PFSK-1 (cell line): ENCODE measurements at regions not wholly inside any gene's neighbourhood (a gene's known extent, or its start where the extent isn't known, plus 50 kb on each side); places are given as distances from the start of the nearest gene placed in this dataset.

Source experiments
- FOXP2 ChIP-seq: optimal IDR thresholded peaks from 2 replicates; pipeline ENCODE3; 2011; ENCODE audit warnings: borderline replicate concordance, control low read depth, inconsistent platforms; ENCODE audit not compliant: insufficient read depth; ENCODE audit errors: extremely low read length, extremely low read depth
- POLR2AphosphoS5 ChIP-seq: IDR thresholded peaks from 2 replicates; pipeline ENCODE4 v1.6.1; 2012; ENCODE audit warnings: low read depth, mild to moderate bottlenecking, control low read depth, low read length, moderate library complexity
- REST ChIP-seq, 2 experiments: IDR thresholded peaks; 2 replicates each; pipeline versions ENCODE4 v1.6.1 to v1.8.0; 2011 to 2012; ENCODE audit warnings: low read depth in 2 of 2, low read length in 2 of 2, control low read depth in 1 of 2, inconsistent platforms in 1 of 2, mild to moderate bottlenecking in 1 of 2, moderate library complexity in 1 of 2; ENCODE audit not compliant: insufficient read depth in 1 of 2
- SIN3A ChIP-seq: IDR thresholded peaks from 2 replicates; pipeline ENCODE4 v1.6.1; 2012; ENCODE audit warnings: mild to moderate bottlenecking, low read length, moderate library complexity, borderline replicate concordance; ENCODE audit not compliant: insufficient read depth
- TAF1 ChIP-seq: IDR thresholded peaks from 2 replicates; pipeline ENCODE4 v1.6.1; 2012; ENCODE audit warnings: low read length, control low read depth, borderline replicate concordance; ENCODE audit not compliant: insufficient read depth

GRCh38 chr15:63442080-63442479 is 60.4 kb upstream of the CA12 start:
- TF ChIP-seq REST (IDR thresholded peaks at IDR 0.05; ENCODE audit: insufficient read depth in 1 of 2, low read depth in 2 of 2, low read length in 2 of 2) (no peak), FOXP2 (no peak), POLR2AphosphoS5 (no peak), TAF1 (no peak), SIN3A (no peak)

GRCh38 chr15:63444611-63445010 is 59.8 kb upstream of the USP3 start:
- TF ChIP-seq FOXP2 (no peak), POLR2AphosphoS5 (no peak), REST (IDR thresholded peaks at IDR 0.05; ENCODE audit: insufficient read depth in 1 of 2, low read depth in 2 of 2, low read length in 2 of 2) (no peak), SIN3A (no peak), TAF1 (no peak)

- no peak for TF ChIP-seq POLR2AphosphoS5
- no peak for TF ChIP-seq FOXP2
- no peak for TF ChIP-seq SIN3A
- TF ChIP-seq REST (IDR thresholded peaks at IDR 0.05; ENCODE audit: insufficient read depth in 1 of 2, low read depth in 2 of 2, low read length in 2 of 2), result no peak
- TF ChIP-seq TAF1, result no peak
These were observed 58.1 kb upstream of the USP3 start for GRCh38 chr15:63446255-63446654.

GRCh38 chr15:63447017-63447676 is 57.2 kb upstream of the USP3 start:
- no peak for TF ChIP-seq REST (IDR thresholded peaks at IDR 0.05; ENCODE audit: insufficient read depth in 1 of 2, low read depth in 2 of 2, low read length in 2 of 2)
- no peak for TF ChIP-seq POLR2AphosphoS5
- no peak for TF ChIP-seq SIN3A
- TF ChIP-seq FOXP2, result no peak
- TF ChIP-seq TAF1, result no peak

- TF ChIP-seq FOXP2 (no peak), SIN3A (no peak), POLR2AphosphoS5 (no peak), TAF1 (no peak), REST (IDR thresholded peaks at IDR 0.05; ENCODE audit: insufficient read depth in 1 of 2, low read depth in 2 of 2, low read length in 2 of 2) (no peak)
These were observed 56.1 kb upstream of the USP3 start for GRCh38 chr15:63448266-63448665.
